Activated CD4-positive, alpha-beta memory T cell treated with anti-CD3 and anti-CD28 coated beads, Interleukin-2, amount 10 ng/mL, durations not matched to agents 7 days and 5 days (primary cell): ENCODE measurements at regions not wholly inside any gene's neighbourhood (a gene's known extent, or its start where the extent isn't known, plus 50 kb on each side); places are given as distances from the start of the nearest gene placed in this dataset.

ENCODE experiments used
- CTCF ChIA-PET: fragments of 350-600 bp; sonication (Branson Sonifier 250); formaldehyde crosslinking; loops from one replicate; lab custom pipeline; 2021; ENCODE audit warnings: antibody characterized with exemption, inconsistent platforms; lab: Charles Lee
- POLR2A ChIA-PET: fragments of 350-600 bp; sonication (Branson Sonifier 250); formaldehyde crosslinking; loops from one replicate; lab custom pipeline; 2021; ENCODE audit warnings: antibody characterized with exemption; lab: Charles Lee
- DNase-seq: peaks from one replicate; pipeline ENCODE4 v3.0.0-alpha.2; 2020
- H3K27ac Mint-ChIP-seq: one replicate; pipeline ENCODE4 v1.8.0; 2021; ENCODE audit warnings: mild to moderate bottlenecking, mixed read lengths
- H3K27me3 Mint-ChIP-seq: one replicate; pipeline ENCODE4 v1.8.0; 2021; ENCODE audit warnings: mixed read lengths
- H3K36me3 Mint-ChIP-seq: one replicate; pipeline ENCODE4 v1.8.0; 2021; ENCODE audit warnings: low read depth, mixed read lengths
- H3K4me1 Mint-ChIP-seq: one replicate; pipeline ENCODE4 v1.8.0; 2021; ENCODE audit warnings: mixed read lengths
- H3K4me3 Mint-ChIP-seq: one replicate; pipeline ENCODE4 v1.8.0; 2021; ENCODE audit warnings: mild to moderate bottlenecking, mixed read lengths
- H3K9me3 Mint-ChIP-seq: one replicate; pipeline ENCODE4 v1.8.0; 2021; ENCODE audit warnings: mixed read lengths

GRCh38 chr16:85971902-85972638 is 73.1 kb downstream of the IRF8 start:
- H3K27me3 Mint-ChIP-seq = peaks cover 5% of the 10 kb centered on the region
- peaks cover 9% of the 10 kb centered on the region for H3K9me3 Mint-ChIP-seq
- CTCF ChIA-PET = no interaction called here
- H3K4me3 Mint-ChIP-seq = no peak overlapping the region
- no peaks in the 10 kb centered on the region for H3K4me1 Mint-ChIP-seq
- H3K36me3 Mint-ChIP-seq = no peaks in the 10 kb centered on the region
- H3K27ac Mint-ChIP-seq = no peak overlapping the region
- DNase-seq = no peak
- POLR2A ChIA-PET = no interaction called here

GRCh38 chr16:85974428-85975375 is 75.7 kb downstream of the IRF8 start:
- Mint-ChIP-seq H3K27me3 (peaks cover 8% of the 10 kb centered on the region), H3K27ac (no peak overlapping the region), H3K4me1 (no peaks in the 10 kb centered on the region), H3K36me3 (no peaks in the 10 kb centered on the region), H3K9me3 (peaks cover 9% of the 10 kb centered on the region), H3K4me3 (no peak overlapping the region)
- no peak for DNase-seq
- ChIA-PET CTCF (no interaction called here), POLR2A (no interaction called here)

- Mint-ChIP-seq H3K4me1 (no peaks in the 10 kb centered on the region), H3K4me3 (no peak overlapping the region), H3K27ac (no peak overlapping the region), H3K9me3 (peaks cover 9% of the 10 kb centered on the region), H3K27me3 (peaks cover 8% of the 10 kb centered on the region), H3K36me3 (no peaks in the 10 kb centered on the region)
- POLR2A ChIA-PET = no interaction called here
- DNase-seq = no peak
- CTCF ChIA-PET = no interaction called here
Observed at GRCh38 chr16:85975451-85975981, 76.6 kb downstream of the IRF8 start.

DNA sequence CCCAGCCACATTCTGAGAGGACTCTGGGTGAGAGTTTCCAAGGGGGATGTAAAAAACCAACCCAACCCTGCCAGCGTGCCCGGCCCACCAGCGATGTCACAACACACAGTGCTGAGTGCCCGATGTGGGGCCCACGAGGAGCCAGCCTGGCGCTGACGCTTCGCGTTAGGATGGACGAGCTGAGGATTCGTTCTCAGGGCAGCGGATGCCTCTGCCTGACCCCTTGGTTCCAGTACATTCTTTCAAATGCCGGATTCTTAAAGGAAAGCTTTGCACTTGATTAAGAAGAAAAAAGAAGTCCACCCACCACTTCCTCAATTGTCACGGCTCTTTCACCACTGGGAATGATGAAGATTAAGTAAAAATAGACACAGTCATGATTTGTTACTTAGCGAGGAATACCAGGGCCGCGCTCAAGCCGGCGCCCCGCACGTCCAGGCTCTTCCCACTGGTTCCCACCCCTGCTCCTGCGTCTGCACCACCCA is 79.4 kb downstream of the IRF8 start:
- H3K9me3 Mint-ChIP-seq = peaks cover 8% of the 10 kb centered on the region
- H3K36me3 Mint-ChIP-seq = no peaks in the 10 kb centered on the region
- no peak for DNase-seq
- no peaks in the 10 kb centered on the region for H3K4me1 Mint-ChIP-seq
- ChIA-PET POLR2A (no interaction called here), CTCF (no interaction called here)
- H3K4me3 Mint-ChIP-seq = no peak overlapping the region
- peaks cover 8% of the 10 kb centered on the region for H3K27me3 Mint-ChIP-seq
- H3K27ac Mint-ChIP-seq = no peak overlapping the region

DNA sequence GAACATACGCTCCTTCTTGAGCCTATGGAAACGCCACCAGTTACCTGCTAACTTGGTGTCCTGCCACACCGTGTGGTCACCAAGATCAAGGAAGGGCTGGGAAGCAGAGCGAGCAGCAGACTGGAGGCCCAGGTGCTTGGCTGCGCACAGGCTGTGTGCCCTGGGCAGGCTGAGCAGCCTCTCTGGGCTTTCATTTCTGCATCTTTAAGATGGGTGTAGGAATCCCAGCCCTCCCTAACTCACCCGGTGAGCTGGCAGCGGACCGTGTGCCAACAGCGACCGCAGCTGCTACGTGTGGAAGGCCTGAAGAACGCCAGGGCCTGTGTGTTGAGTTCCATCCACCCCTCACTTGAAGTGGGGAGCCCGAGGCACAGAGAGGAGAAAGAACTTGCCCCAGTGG is 80.0 kb downstream of the IRF8 start:
- no peak overlapping the region for H3K4me3 Mint-ChIP-seq
- ChIA-PET CTCF (no interaction called here), POLR2A (no interaction called here)
- no peak for DNase-seq
- H3K27ac Mint-ChIP-seq = no peak overlapping the region
- H3K27me3 Mint-ChIP-seq = peaks cover 8% of the 10 kb centered on the region
- no peaks in the 10 kb centered on the region for H3K4me1 Mint-ChIP-seq
- H3K9me3 Mint-ChIP-seq = peaks cover 6% of the 10 kb centered on the region
- H3K36me3 Mint-ChIP-seq = no peaks in the 10 kb centered on the region

DNA sequence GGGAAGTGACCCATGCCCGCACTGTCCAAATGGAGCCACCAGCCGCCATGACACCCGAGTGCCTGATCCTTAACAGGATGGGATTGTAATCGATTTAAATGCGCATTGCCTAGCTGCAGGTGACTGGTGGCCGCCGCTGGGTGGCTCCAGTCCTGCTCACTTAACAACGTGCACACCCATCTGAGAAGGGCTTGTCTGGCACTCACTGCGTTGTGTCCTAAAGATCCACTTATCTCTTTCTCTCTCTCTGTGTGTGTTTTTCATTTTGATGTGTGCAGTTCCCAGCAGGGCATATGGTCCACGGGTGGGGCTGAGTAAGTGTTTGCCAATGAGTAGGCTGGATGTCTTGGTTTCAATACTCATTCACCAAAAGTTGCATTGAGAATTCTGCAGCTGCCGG is 80.6 kb downstream of the IRF8 start:
- Mint-ChIP-seq H3K4me3 (no peak overlapping the region), H3K36me3 (no peaks in the 10 kb centered on the region), H3K4me1 (no peaks in the 10 kb centered on the region), H3K27me3 (peaks cover 8% of the 10 kb centered on the region), H3K9me3 (peaks cover 2% of the 10 kb centered on the region), H3K27ac (no peak overlapping the region)
- no peak for DNase-seq
- ChIA-PET CTCF (no interaction called here), POLR2A (no interaction called here)

DNA sequence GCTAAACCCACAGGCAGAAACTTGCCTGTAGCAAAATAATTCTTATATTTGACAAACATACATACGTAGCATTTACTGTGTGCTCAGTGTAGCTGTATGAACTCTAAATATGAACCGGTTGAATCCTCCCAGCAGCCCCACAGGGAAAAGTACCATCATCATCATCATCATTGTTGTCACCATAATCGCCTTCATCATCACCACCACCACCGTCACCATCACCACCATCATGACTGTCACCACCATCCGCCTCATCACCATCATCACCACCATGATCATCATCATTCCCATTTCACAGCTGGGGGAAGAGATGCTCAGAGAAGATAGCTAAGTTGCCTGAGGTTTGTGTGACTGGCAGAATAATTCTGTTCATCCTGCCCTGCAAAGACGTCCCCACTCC is 81.7 kb downstream of the IRF8 start:
- Mint-ChIP-seq H3K9me3 (no peaks in the 10 kb centered on the region), H3K4me1 (peaks cover 4% of the 10 kb centered on the region), H3K36me3 (no peaks in the 10 kb centered on the region), H3K4me3 (no peak overlapping the region), H3K27me3 (peaks cover 13% of the 10 kb centered on the region), H3K27ac (no peak overlapping the region)
- no peak for DNase-seq
- ChIA-PET POLR2A (no interaction called here), CTCF (interaction anchor here (1.3 kb wide), 1 partner anchor 159 kb away, joined by 5 read pairs; no protein-coding TSS in a partner anchor)

- Mint-ChIP-seq H3K36me3 (no peaks in the 10 kb centered on the region), H3K9me3 (no peaks in the 10 kb centered on the region), H3K27me3 (peaks cover 13% of the 10 kb centered on the region), H3K27ac (no peak overlapping the region), H3K4me3 (no peak overlapping the region), H3K4me1 (peaks cover 7% of the 10 kb centered on the region)
- no peak for DNase-seq
- ChIA-PET CTCF (interaction anchor here (1.8 kb wide), 1 partner anchor 161 kb away, joined by 4 read pairs; no protein-coding TSS in a partner anchor), POLR2A (no interaction called here)
Observed at GRCh38 chr16:85981826-85982562, 83.0 kb downstream of the IRF8 start.

- Mint-ChIP-seq H3K27me3 (peaks cover 12% of the 10 kb centered on the region), H3K4me3 (no peak overlapping the region), H3K9me3 (no peaks in the 10 kb centered on the region), H3K36me3 (no peaks in the 10 kb centered on the region), H3K27ac (no peak overlapping the region), H3K4me1 (peaks cover 9% of the 10 kb centered on the region)
- DNase-seq = no peak
- ChIA-PET CTCF (interaction anchor here (1.8 kb wide), 1 partner anchor 161 kb away, joined by 4 read pairs; no protein-coding TSS in a partner anchor), POLR2A (no interaction called here)
Observed at GRCh38 chr16:85982563-85982939, 83.6 kb downstream of the IRF8 start.

- peaks cover 7% of the 10 kb centered on the region for H3K27me3 Mint-ChIP-seq
- H3K9me3 Mint-ChIP-seq = no peaks in the 10 kb centered on the region
- POLR2A ChIA-PET = interaction anchor here (0.5 to 0.8 kb wide), 2 partner anchors 39 to 76 kb away, joined by 3 read pairs; no protein-coding TSS in a partner anchor
- CTCF ChIA-PET = interaction anchor here (1.8 kb wide), 1 partner anchor 162 kb away, joined by 4 read pairs; no protein-coding TSS in a partner anchor
- DNase-seq = no peak
- no peak overlapping the region for H3K4me3 Mint-ChIP-seq
- no peak overlapping the region for H3K27ac Mint-ChIP-seq
- H3K4me1 Mint-ChIP-seq = peaks cover 14% of the 10 kb centered on the region
- no peaks in the 10 kb centered on the region for H3K36me3 Mint-ChIP-seq
Observed at GRCh38 chr16:85983064-85983463, 84.1 kb downstream of the IRF8 start.

DNA sequence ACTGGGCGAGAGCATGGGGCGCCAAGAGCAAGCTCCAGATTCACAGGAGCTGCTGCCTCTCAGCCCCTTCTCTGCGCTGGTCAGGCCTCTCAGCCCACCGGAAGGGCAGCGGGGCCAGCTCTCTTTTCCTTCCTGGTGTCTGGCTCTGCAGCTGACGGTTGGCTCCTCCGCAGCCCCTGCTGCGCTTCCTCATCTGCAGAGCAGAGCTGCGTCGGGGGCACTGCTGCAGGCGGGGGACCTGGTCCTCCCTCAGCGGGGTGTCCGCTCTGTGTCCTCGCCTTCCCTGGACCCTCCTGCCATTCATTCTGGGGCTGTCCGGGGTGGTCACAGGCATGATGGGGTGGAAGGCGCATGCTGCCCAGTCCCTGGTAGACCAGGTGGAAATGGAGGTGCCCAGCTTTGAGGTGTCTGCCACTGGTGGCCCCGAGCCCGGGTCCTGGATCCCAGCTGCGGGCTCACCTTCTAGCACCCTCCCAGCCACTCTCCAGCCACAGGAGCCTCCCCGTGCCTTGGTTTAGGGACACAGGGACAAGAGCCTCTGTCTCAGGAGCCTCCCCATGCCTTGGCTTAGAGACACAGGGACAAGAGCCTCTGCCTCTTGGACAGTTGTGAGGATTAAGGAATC is 84.8 kb downstream of the IRF8 start:
- Mint-ChIP-seq H3K4me1 (peaks cover 20% of the 10 kb centered on the region), H3K4me3 (no peak overlapping the region), H3K27ac (no peak overlapping the region), H3K9me3 (no peaks in the 10 kb centered on the region), H3K27me3 (peaks cover 5% of the 10 kb centered on the region), H3K36me3 (no peaks in the 10 kb centered on the region)
- ChIA-PET POLR2A (interaction anchor here (0.8 kb wide), 1 partner anchor 38 kb away, joined by 3 read pairs; no protein-coding TSS in a partner anchor), CTCF (no interaction called here)
- DNase-seq = no peak

GRCh38 chr16:85984231-85984880 is 85.4 kb downstream of the IRF8 start:
- Mint-ChIP-seq H3K9me3 (no peaks in the 10 kb centered on the region), H3K27me3 (peaks cover 7% of the 10 kb centered on the region), H3K4me3 (no peak overlapping the region), H3K27ac (no peak overlapping the region), H3K36me3 (no peaks in the 10 kb centered on the region), H3K4me1 (peaks cover 25% of the 10 kb centered on the region)
- CTCF ChIA-PET = interaction anchor here (8.1 kb wide), 1 partner anchor 164 kb away, joined by 145 read pairs; no protein-coding TSS in a partner anchor
- POLR2A ChIA-PET = no interaction called here
- no peak for DNase-seq
